Gastrocnemius medialis (tissue), 4 donors: ENCODE measurements at regions not wholly inside any gene's neighbourhood (a gene's known extent, or its start where the extent isn't known, plus 50 kb on each side); places are given as distances from the start of the nearest gene placed in this dataset.

Source experiments
- POLR2A ChIP-seq, 2 donors: fragments of 450-650 bp; IDR thresholded peaks; one replicate each; pipeline ENCODE4 v1.6.1; 2017; ENCODE audit warnings: antibody characterized with exemption in 2 of 2, mild to moderate bottlenecking in 2 of 2, moderate library complexity in 2 of 2
- TF ChIP-seq, protein P1 (sequence below), 5 experiments: fragments of 450-650 bp in 3 of 5; fragments of 200-600 bp in 2 of 5; sonication (generic) in 2 of 5; IDR thresholded peaks in 4 of 5; conservative IDR thresholded peaks in 1 of 5; 1 replicate in 4 of 5; 2 replicates in 1 of 5; pipeline ENCODE4 v1.5.1; 2016 to 2019; ENCODE audit warnings: antibody characterized with exemption in 5 of 5, mild to moderate bottlenecking in 3 of 5, moderate library complexity in 3 of 5

DNA sequence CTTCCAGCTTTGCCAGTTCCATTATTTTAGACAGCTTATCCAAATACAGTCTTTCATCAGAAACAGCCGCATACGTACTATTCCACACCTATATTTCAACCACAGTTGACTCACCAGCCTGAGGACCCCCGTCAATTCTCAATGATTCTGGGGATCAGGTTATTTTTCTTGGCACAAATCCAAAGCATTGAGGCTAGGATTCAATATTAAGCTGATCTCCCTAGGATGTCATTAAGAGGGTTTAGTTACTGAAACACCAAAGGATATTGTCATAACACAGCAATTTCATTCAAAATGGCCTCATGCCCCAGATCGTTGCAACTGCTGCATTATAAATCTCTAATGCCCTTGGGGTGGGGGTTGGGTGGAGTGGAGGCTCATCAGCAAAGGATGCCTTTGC lies 214.6 kb downstream of the PTEN start:
- TF ChIP-seq, protein P1, sequence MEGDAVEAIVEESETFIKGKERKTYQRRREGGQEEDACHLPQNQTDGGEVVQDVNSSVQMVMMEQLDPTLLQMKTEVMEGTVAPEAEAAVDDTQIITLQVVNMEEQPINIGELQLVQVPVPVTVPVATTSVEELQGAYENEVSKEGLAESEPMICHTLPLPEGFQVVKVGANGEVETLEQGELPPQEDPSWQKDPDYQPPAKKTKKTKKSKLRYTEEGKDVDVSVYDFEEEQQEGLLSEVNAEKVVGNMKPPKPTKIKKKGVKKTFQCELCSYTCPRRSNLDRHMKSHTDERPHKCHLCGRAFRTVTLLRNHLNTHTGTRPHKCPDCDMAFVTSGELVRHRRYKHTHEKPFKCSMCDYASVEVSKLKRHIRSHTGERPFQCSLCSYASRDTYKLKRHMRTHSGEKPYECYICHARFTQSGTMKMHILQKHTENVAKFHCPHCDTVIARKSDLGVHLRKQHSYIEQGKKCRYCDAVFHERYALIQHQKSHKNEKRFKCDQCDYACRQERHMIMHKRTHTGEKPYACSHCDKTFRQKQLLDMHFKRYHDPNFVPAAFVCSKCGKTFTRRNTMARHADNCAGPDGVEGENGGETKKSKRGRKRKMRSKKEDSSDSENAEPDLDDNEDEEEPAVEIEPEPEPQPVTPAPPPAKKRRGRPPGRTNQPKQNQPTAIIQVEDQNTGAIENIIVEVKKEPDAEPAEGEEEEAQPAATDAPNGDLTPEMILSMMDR (IDR thresholded peaks at IDR 0.05 in 4 of 5, conservative IDR thresholded peaks at IDR 0.05 in 1 of 5): no peak
- TF ChIP-seq POLR2A (IDR thresholded peaks at IDR 0.05): no peak
